T-cell (primary cell): ENCODE measurements at regions not wholly inside any gene's neighbourhood (a gene's known extent, or its start where the extent isn't known, plus 50 kb on each side); places are given as distances from the start of the nearest gene placed in this dataset.
A peak's percentile ranks its signal among the peaks of the same experiment; 100 is the strongest.

ENCODE experiments used
- ATAC-seq, 4 experiments: fragments of 200-7000 bp in 3 of 4; fragments of 150-1000 bp in 1 of 4; cut with Tn5 transposase; replicated peaks in 1 of 4; 1 replicate in 3 of 4; 2 replicates in 1 of 4; pipeline ENCODE4 v1.10.0; 2021; ENCODE audit warnings: moderate library complexity in 3 of 4, mild to moderate bottlenecking in 2 of 4, moderate number of reproducible peaks in 1 of 4
- CTCF ChIA-PET, 2 donors: fragments of 300-600 bp; sonication (Branson Sonifier 250); formaldehyde crosslinking; loops; one replicate each; lab custom pipeline; 2022; ENCODE audit warnings: antibody characterized with exemption in 2 of 2; lab: Charles Lee
- POLR2A ChIA-PET, 2 donors: fragments of 300-600 bp; sonication (Branson Sonifier 250); formaldehyde crosslinking; loops; one replicate each; lab custom pipeline; 2022; ENCODE audit warnings: antibody characterized with exemption in 2 of 2; lab: Charles Lee
- DNase-seq, 35 experiments: peaks; one replicate each; pipeline versions ENCODE4 v3.0.0 to v3.0.0-alpha.2; 2013 to 2023
- H3K27ac ChIP-seq: one replicate; pipeline ENCODE4 v1.5.1; 2013; ENCODE audit warnings: low read length
- H3K27me3 ChIP-seq, 2 experiments: replicated peaks in 1 of 2; 1 replicate in 1 of 2; 2 replicates in 1 of 2; pipeline versions ENCODE4 v1.6.1 to v1.7.0; 2013; ENCODE audit warnings: low read length in 1 of 2, mixed read lengths in 1 of 2; ENCODE audit not compliant: control insufficient read depth in 2 of 2, insufficient read depth in 2 of 2; ENCODE audit errors: extremely low read depth in 1 of 2
- H3K36me3 ChIP-seq, 2 donors: 1 replicate in 1 of 2; 2 replicates in 1 of 2; pipeline versions ENCODE4 v1.6.1 to v1.7.0; 2013; ENCODE audit warnings: low read length in 1 of 2; ENCODE audit not compliant: control insufficient read depth in 2 of 2, insufficient read depth in 1 of 2; ENCODE audit errors: extremely low read depth in 1 of 2
- H3K4me1 ChIP-seq, 2 experiments: 1 replicate in 1 of 2; 2 replicates in 1 of 2; pipeline versions ENCODE4 v1.6.1 to v1.7.0; 2013; ENCODE audit warnings: low read length in 2 of 2, mixed read lengths in 1 of 2; ENCODE audit not compliant: insufficient read depth in 2 of 2, control insufficient read depth in 1 of 2; ENCODE audit errors: extremely low read depth in 1 of 2
- H3K4me3 ChIP-seq, 2 donors: 1 replicate in 1 of 2; 2 replicates in 1 of 2; pipeline versions ENCODE4 v1.5.1 to v1.7.0; 2013; ENCODE audit warnings: mild to moderate bottlenecking in 2 of 2, low read length in 1 of 2, moderate library complexity in 1 of 2; ENCODE audit not compliant: control insufficient read depth in 1 of 2; ENCODE audit errors: extremely low read depth in 1 of 2
- H3K9me3 ChIP-seq: 2 replicates; pipeline ENCODE4 v1.7.0; 2013
- H3K27ac Mint-ChIP-seq, 2 donors: one replicate each; pipeline ENCODE4 v1.8.0; 2020 to 2021; ENCODE audit warnings: mild to moderate bottlenecking in 2 of 2, mixed read lengths in 2 of 2
- H3K27me3 Mint-ChIP-seq, 2 donors: one replicate each; pipeline ENCODE4 v1.8.0; 2021 to 2022; ENCODE audit warnings: mixed read lengths in 2 of 2
- H3K36me3 Mint-ChIP-seq: one replicate; pipeline ENCODE4 v1.8.0; 2021; ENCODE audit warnings: mixed read lengths
- H3K4me1 Mint-ChIP-seq, 3 donors: one replicate each; pipeline ENCODE4 v1.8.0; 2020 to 2022; ENCODE audit warnings: mixed read lengths in 3 of 3, mild to moderate bottlenecking in 1 of 3
- H3K4me3 Mint-ChIP-seq, 3 donors: one replicate each; pipeline ENCODE4 v1.8.0; 2020 to 2022; ENCODE audit warnings: mild to moderate bottlenecking in 3 of 3, mixed read lengths in 3 of 3, moderate library complexity in 3 of 3
- H3K9me3 Mint-ChIP-seq, 3 donors: one replicate each; pipeline ENCODE4 v1.8.0; 2020 to 2022; ENCODE audit warnings: mixed read lengths in 3 of 3
- WGBS: methylation state at CpG from one replicate; pipeline ENCODE4 v1.1.5; 2013; ENCODE audit warnings: missing lambda C conversion rate; ENCODE audit not compliant: insufficient coverage; 5-methylcytosine and 5-hydroxymethylcytosine counted together

- CTCF ChIA-PET = interaction anchor here in 1 of 2 donors (1.0 kb wide), 1 partner anchor 18 kb away, joined by 5 read pairs; no protein-coding TSS in a partner anchor
- DNase-seq = peak in 3 of 35 experiments; percentile 8 to 18 (median 10)
- H3K4me3 ChIP-seq = no peak overlapping the region
- Mint-ChIP-seq H3K36me3 (peaks cover 5% of the 10 kb centered on the region), H3K4me3 (peak overlapping the region; percentile 52 to 75 (median 66)), H3K4me1 (peaks cover 37 to 42% (median 40%) of the 10 kb centered on the region in 3 donors), H3K27me3 (peaks cover 18% of the 10 kb centered on the region in 2 donors), H3K9me3 (no peaks in the 10 kb centered on the region), H3K27ac (no peak overlapping the region)
- peaks cover 22 to 26% of the 10 kb centered on the region in 2 experiments for H3K4me1 ChIP-seq
- peak; percentile 21 to 46 (median 34) for ATAC-seq
- no peaks in the 10 kb centered on the region for H3K9me3 ChIP-seq
- WGBS = 30% methylated on average over 21 of the region's 24 CpGs
- POLR2A ChIA-PET = no interaction called here
- no peak overlapping the region for H3K27ac ChIP-seq
- no peaks in the 10 kb centered on the region for H3K36me3 ChIP-seq
- peaks cover 0 to 18% of the 10 kb centered on the region in 2 experiments for H3K27me3 ChIP-seq
Measured at GRCh38 chr6:166757232-166758135, 130.4 kb upstream of the RPS6KA2 start.

GRCh38 chr6:166754218-166755030 lies 127.4 kb upstream of the RPS6KA2 start:
- no peak for ATAC-seq
- CTCF ChIA-PET = interaction anchor here in 1 of 2 donors (1.0 kb wide), 1 partner anchor 24 kb away, joined by 3 read pairs; no protein-coding TSS in a partner anchor
- no peak for DNase-seq
- peaks cover 0 to 25% of the 10 kb centered on the region in 2 experiments for H3K27me3 ChIP-seq
- H3K4me1 ChIP-seq = peaks cover 29 to 32% of the 10 kb centered on the region in 2 experiments
- no peaks in the 10 kb centered on the region for H3K9me3 ChIP-seq
- no peak overlapping the region for H3K4me3 Mint-ChIP-seq
- no peak overlapping the region for H3K4me3 ChIP-seq
- POLR2A ChIA-PET = no interaction called here
- no peak overlapping the region for H3K27ac Mint-ChIP-seq
- peaks cover 23 to 28% of the 10 kb centered on the region in 2 donors for H3K27me3 Mint-ChIP-seq
- H3K36me3 ChIP-seq = no peaks in the 10 kb centered on the region
- no peaks in the 10 kb centered on the region for H3K9me3 Mint-ChIP-seq
- peaks cover 34 to 36% (median 36%) of the 10 kb centered on the region in 3 donors for H3K4me1 Mint-ChIP-seq
- H3K36me3 Mint-ChIP-seq = peaks cover 5% of the 10 kb centered on the region
- no peak overlapping the region for H3K27ac ChIP-seq
- 80% methylated on average over 7 of the region's 13 CpGs for WGBS

- no peak overlapping the region for H3K4me3 ChIP-seq
- Mint-ChIP-seq H3K4me3 (no peak overlapping the region), H3K4me1 (peaks cover 21 to 23% (median 23%) of the 10 kb centered on the region in 3 donors), H3K27ac (no peak overlapping the region), H3K27me3 (peaks cover 17 to 25% of the 10 kb centered on the region in 2 donors), H3K9me3 (no peaks in the 10 kb centered on the region), H3K36me3 (peaks cover 5% of the 10 kb centered on the region)
- WGBS = 100% methylated on average over 3 of the region's 6 CpGs
- H3K27me3 ChIP-seq = peaks cover 0 to 23% of the 10 kb centered on the region in 2 experiments
- no peak overlapping the region for H3K27ac ChIP-seq
- ChIA-PET CTCF (no interaction called here), POLR2A (no interaction called here)
- no peak for ATAC-seq
- H3K9me3 ChIP-seq = no peaks in the 10 kb centered on the region
- no peaks in the 10 kb centered on the region for H3K36me3 ChIP-seq
- DNase-seq = no peak
- peaks cover 16 to 28% of the 10 kb centered on the region in 2 experiments for H3K4me1 ChIP-seq
Measured at GRCh38 chr6:166752928-166753721, 126.1 kb upstream of the RPS6KA2 start.

DNA sequence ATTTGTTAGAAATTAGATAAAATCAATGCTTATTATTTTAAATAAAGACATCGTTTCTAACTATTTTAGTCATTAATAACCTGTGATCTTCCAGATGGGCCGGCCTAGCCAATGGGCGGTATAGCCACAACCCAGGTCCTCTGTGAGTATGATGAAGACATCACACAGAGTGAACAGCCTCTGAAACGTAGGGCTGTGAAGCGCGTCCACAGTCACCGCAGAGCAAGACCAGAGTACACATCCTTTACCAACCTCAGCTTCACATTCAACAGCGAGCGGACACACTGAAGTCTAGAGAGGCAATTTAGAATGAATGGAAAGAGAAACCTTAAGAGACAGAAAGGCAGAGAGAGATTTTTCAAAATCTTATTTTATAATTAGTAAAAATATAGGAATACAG lies 125.0 kb upstream of the RPS6KA2 start:
- peaks cover 13 to 18% of the 10 kb centered on the region in 2 experiments for H3K4me1 ChIP-seq
- DNase-seq (no peak), ATAC-seq (no peak)
- WGBS = no CpG with 5 or more reads among the region's 9 CpGs
- H3K36me3 Mint-ChIP-seq = peaks cover 5% of the 10 kb centered on the region
- H3K27me3 Mint-ChIP-seq = peaks cover 13 to 15% of the 10 kb centered on the region in 2 donors
- no peak overlapping the region for H3K4me3 Mint-ChIP-seq
- POLR2A ChIA-PET = no interaction called here
- no peaks in the 10 kb centered on the region for H3K36me3 ChIP-seq
- H3K27ac ChIP-seq = no peak overlapping the region
- H3K27me3 ChIP-seq = peaks cover 0 to 15% of the 10 kb centered on the region in 2 experiments
- no peaks in the 10 kb centered on the region for H3K9me3 ChIP-seq
- CTCF ChIA-PET = no interaction called here
- H3K9me3 Mint-ChIP-seq = no peaks in the 10 kb centered on the region
- no peak overlapping the region for H3K4me3 ChIP-seq
- peaks cover 11 to 13% (median 13%) of the 10 kb centered on the region in 3 donors for H3K4me1 Mint-ChIP-seq
- no peak overlapping the region for H3K27ac Mint-ChIP-seq

DNA sequence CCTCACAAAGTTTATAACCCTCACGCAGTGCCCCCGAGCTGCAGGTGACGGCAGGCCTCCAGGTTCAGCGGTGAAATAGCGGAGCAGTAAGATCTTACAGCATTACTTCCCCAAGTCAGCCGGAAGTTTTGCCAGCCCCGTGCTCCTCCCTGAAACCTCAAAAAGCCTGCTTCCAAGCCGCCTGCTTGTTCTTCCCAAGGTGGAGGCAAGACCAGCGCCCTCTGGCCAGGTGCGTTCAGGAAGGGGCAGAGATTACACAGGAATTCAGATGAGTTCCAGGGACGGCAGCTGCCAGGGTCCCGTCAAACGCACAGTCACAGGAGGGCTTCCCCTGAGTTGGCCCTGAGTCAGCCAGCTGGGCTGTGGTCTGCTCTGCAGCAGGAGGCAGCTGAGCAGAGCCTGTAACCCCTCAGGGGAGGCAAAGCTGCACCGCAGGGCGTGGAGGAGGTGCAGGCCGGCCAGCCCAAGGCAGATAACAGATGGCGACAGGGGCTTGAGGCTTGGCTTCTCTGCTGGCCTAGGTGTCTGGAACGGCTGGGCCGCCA lies 124.1 kb upstream of the RPS6KA2 start:
- DNase-seq (peak in 5 of 35 experiments; percentile 5 to 37 (median 15)), ATAC-seq (peak; percentile 60 to 77 (median 68))
- ChIA-PET CTCF (no interaction called here), POLR2A (no interaction called here)
- Histone ChIP-seq H3K4me1 (peaks cover 13 to 17% of the 10 kb centered on the region in 2 experiments), H3K27ac (no peak overlapping the region), H3K4me3 (peak overlapping the region in 1 of 2 donors; percentile 68), H3K27me3 (peaks cover 0 to 15% of the 10 kb centered on the region in 2 experiments), H3K36me3 (no peaks in the 10 kb centered on the region), H3K9me3 (no peaks in the 10 kb centered on the region)
- Mint-ChIP-seq H3K9me3 (no peaks in the 10 kb centered on the region), H3K36me3 (peaks cover 5% of the 10 kb centered on the region), H3K27me3 (peaks cover 10 to 13% of the 10 kb centered on the region in 2 donors), H3K27ac (no peak overlapping the region), H3K4me3 (peak overlapping the region in 2 of 3 donors; percentile 21 to 51), H3K4me1 (peaks cover 9 to 12% (median 12%) of the 10 kb centered on the region in 3 donors)
- 41% methylated on average over 17 of the region's 19 CpGs for WGBS
